DMS53 treated with DMSO at 0.1 percent for 48 hours (cell line): ENCODE measurements at regions not wholly inside any gene's neighbourhood (a gene's known extent, or its start where the extent isn't known, plus 50 kb on each side); places are given as distances from the start of the nearest gene placed in this dataset.

Source experiments
- DNase-seq: peaks from one replicate; lab custom pipeline; 2025; ENCODE audit not compliant: unreplicated experiment; lab: John Stamatoyannopoulos, UW

- no peak for DNase-seq
Measured at GRCh38 chr20:21796059-21796458, 90.6 kb downstream of the PAX1 start.

DNA sequence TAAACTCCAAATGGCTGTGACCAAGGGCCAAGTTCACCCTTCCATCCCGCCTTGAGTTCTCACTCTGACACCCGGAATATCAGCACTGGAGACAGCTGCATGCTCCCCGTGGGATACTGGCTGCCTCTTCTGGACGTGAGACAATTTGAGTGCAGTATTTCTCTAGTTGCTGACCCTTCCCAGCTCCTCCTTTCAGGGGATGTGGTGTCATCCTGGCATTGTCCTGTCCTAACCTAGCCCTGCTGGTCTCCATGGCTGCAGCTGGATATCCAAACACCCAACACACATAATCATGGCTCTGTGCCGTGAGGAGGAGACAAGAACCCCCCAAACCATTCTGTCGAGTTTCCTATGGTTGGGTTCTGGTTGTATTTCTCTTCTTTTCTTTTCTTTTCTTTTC lies 82.6 kb downstream of the PAX1 start:
- no peak for DNase-seq

- DNase-seq: no peak
Measured at GRCh38 chr20:21781446-21782075, 76.1 kb downstream of the PAX1 start.

DNA sequence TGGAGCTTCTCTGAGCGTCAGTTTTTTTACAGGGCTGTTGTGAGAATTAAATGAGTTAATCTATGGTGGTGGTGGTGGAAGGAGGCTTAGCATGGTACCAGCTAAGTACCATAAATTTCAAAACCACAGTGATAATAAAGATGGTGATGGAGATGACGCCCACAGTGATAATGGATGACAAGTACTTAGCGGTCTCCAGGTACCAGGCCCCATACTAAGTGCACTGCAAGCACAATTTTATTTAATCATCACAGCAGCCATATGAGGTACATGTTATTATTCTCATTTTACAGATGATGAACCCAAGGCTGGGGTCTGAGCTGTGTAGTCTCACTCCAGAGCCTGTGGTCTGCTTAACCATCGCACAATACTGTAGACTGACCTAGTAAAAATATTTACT lies 75.1 kb downstream of the PAX1 start:
- DNase-seq: no peak
